ENCODE measurements at regions not wholly inside any gene's neighbourhood (a gene's known extent, or its start where the extent isn't known, plus 50 kb on each side); places are given as distances from the start of the nearest gene placed in this dataset.

DNA sequence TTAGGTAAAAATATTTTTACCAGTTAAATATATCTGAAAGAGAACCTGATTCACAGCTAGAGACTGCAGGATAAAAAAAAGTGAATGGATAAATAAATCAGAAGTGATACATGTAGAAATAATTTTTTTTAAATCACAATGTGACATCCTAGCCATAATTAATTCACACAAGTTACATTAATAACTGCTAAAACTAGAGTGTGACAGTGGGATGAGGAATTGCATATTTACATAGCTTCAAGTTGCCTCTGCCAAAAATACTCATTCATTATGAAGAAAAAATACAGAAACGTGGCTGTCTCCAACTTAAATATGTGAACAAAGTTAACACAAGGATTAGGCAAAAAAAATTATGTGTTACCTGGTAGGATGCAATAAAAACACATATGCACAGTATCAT is 473.5 kb upstream of the SEMA3A start:
- SMC1A ChIA-PET (ENCODE audit: uncharacterized antibody, unreplicated experiment): no interaction called here
- BruUV-seq (replicated peaks): no TSS peak
- no peaks in the 10 kb centered on the region for H4K20me1 ChIP-seq (ENCODE audit: control insufficient read depth, insufficient read depth)
- CTCF ChIA-PET: no interaction called here
- POLR2A ChIA-PET: no interaction called here
- RAD21 ChIA-PET (ENCODE audit: unreplicated experiment): interaction anchor here (1.1 kb wide), 1 partner anchor 14 kb away, joined by 3 read pairs; no protein-coding TSS in a partner anchor
- in situ Hi-C loops (cut with MboI) (no loop called here), intact Hi-C loops (cut with micrococcal nuclease; ENCODE audit: unreplicated experiment) (no loop called here)
- H3K4me1 ChIP-seq (ENCODE audit: control insufficient read depth, insufficient read depth, low read length): no peaks in the 10 kb centered on the region
- whole genome bisulfite sequencing (ENCODE audit: insufficient coverage, insufficient replicate concordance, low lambda C conversion rate, missing lambda C conversion rate): 0% methylated on average over 1 of the region's 1 CpG
- H3K9ac ChIP-seq (ENCODE audit: control insufficient read depth, insufficient read depth, low read length): no peak overlapping the region
- no peak for ATAC-seq
- no peaks in the 10 kb centered on the region for H3K79me2 ChIP-seq (ENCODE audit: control insufficient read depth, insufficient read depth, low read length)
- TF ChIP-seq ZBED1 (IDR thresholded peaks at IDR 0.05; ENCODE audit: borderline replicate concordance): no peak
- TF ChIP-seq, protein P1, sequence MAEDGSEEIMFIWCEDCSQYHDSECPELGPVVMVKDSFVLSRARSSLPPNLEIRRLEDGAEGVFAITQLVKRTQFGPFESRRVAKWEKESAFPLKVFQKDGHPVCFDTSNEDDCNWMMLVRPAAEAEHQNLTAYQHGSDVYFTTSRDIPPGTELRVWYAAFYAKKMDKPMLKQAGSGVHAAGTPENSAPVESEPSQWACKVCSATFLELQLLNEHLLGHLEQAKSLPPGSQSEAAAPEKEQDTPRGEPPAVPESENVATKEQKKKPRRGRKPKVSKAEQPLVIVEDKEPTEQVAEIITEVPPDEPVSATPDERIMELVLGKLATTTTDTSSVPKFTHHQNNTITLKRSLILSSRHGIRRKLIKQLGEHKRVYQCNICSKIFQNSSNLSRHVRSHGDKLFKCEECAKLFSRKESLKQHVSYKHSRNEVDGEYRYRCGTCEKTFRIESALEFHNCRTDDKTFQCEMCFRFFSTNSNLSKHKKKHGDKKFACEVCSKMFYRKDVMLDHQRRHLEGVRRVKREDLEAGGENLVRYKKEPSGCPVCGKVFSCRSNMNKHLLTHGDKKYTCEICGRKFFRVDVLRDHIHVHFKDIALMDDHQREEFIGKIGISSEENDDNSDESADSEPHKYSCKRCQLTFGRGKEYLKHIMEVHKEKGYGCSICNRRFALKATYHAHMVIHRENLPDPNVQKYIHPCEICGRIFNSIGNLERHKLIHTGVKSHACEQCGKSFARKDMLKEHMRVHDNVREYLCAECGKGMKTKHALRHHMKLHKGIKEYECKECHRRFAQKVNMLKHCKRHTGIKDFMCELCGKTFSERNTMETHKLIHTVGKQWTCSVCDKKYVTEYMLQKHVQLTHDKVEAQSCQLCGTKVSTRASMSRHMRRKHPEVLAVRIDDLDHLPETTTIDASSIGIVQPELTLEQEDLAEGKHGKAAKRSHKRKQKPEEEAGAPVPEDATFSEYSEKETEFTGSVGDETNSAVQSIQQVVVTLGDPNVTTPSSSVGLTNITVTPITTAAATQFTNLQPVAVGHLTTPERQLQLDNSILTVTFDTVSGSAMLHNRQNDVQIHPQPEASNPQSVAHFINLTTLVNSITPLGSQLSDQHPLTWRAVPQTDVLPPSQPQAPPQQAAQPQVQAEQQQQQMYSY (CRISPR knock-in tag; IDR thresholded peaks at IDR 0.05): no peak
- TF ChIP-seq YBX1 (IDR thresholded peaks at IDR 0.05): no peak
- TF ChIP-seq POLR2A (IDR thresholded peaks at IDR 0.05; ENCODE audit: low read depth, low read length): no peak
- no peak for TF ChIP-seq DPF2 (IDR thresholded peaks at IDR 0.05)
- TF ChIP-seq LARP7 (IDR thresholded peaks at IDR 0.05): no peak
- TF ChIP-seq, protein P2, sequence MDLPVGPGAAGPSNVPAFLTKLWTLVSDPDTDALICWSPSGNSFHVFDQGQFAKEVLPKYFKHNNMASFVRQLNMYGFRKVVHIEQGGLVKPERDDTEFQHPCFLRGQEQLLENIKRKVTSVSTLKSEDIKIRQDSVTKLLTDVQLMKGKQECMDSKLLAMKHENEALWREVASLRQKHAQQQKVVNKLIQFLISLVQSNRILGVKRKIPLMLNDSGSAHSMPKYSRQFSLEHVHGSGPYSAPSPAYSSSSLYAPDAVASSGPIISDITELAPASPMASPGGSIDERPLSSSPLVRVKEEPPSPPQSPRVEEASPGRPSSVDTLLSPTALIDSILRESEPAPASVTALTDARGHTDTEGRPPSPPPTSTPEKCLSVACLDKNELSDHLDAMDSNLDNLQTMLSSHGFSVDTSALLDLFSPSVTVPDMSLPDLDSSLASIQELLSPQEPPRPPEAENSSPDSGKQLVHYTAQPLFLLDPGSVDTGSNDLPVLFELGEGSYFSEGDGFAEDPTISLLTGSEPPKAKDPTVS (IDR thresholded peaks at IDR 0.05; ENCODE audit: low read depth, low read length): no peak
- no peak for TF ChIP-seq NBN (IDR thresholded peaks at IDR 0.05)
- no peak for TF ChIP-seq NRF1 (conservative IDR thresholded peaks at IDR 0.05; ENCODE audit: low read depth, low read length)
- no peak for TF ChIP-seq SP1 (IDR thresholded peaks at IDR 0.05; ENCODE audit: low read depth, low read length)
- no peak for TF ChIP-seq HCFC1 (IDR thresholded peaks at IDR 0.05; ENCODE audit: low read length)
- TF ChIP-seq BCLAF1 (IDR thresholded peaks at IDR 0.05): no peak
- TF ChIP-seq RAD51 (IDR thresholded peaks at IDR 0.05): no peak
- TF ChIP-seq CREB1 (IDR thresholded peaks at IDR 0.05; ENCODE audit: low read depth): no peak
- H2AFZ ChIP-seq (ENCODE audit: control insufficient read depth, low read depth, low read length): no peak overlapping the region
- no peak overlapping the region for H3K4me3 ChIP-seq
- DNase-seq (ENCODE audit: low read depth, low spot score): no peak
- no peaks in the 10 kb centered on the region for H3K9me3 ChIP-seq (replicated peaks; ENCODE audit: control insufficient read depth, insufficient read depth, low read length)
- H3K27me3 ChIP-seq (replicated peaks in 1 of 2; ENCODE audit: control insufficient read depth in 2 of 2, insufficient read depth in 2 of 2, low read length in 1 of 2): no peaks in the 10 kb centered on the region
- no peak overlapping the region for H3K27ac ChIP-seq (ENCODE audit: control insufficient read depth, insufficient read depth)
- no peak overlapping the region for H3K4me2 ChIP-seq (ENCODE audit: control insufficient read depth, insufficient read depth)
- no peak for FAIRE-seq
- no peaks in the 10 kb centered on the region for H3K36me3 ChIP-seq (ENCODE audit: control insufficient read depth in 2 of 2, insufficient read depth in 2 of 2, low read length in 1 of 2)

All from GM12878 (cell line).